Astrocyte (in vitro differentiated cells and primary cell): ENCODE measurements at regions not wholly inside any gene's neighbourhood (a gene's known extent, or its start where the extent isn't known, plus 50 kb on each side); places are given as distances from the start of the nearest gene placed in this dataset.

Experiments
- DNase-seq: peaks from one replicate; pipeline ENCODE4 v3.0.0-alpha.2; 2010; ENCODE audit warnings: low read depth
- FAIRE-seq: peaks from 2 replicates; lab custom pipeline; 2011; peaks lifted over from hg19 to GRCh38; lab: Jason Lieb, UNC
- H2AFZ ChIP-seq: 2 replicates; pipeline ENCODE4 v1.6.0; 2012; ENCODE audit warnings: low read depth, low read length, inconsistent platforms
- H3K27ac ChIP-seq: 2 replicates; pipeline ENCODE4 v1.5.1; 2011; ENCODE audit warnings: low read depth, low read length, inconsistent platforms
- H3K27me3 ChIP-seq: 2 replicates; pipeline ENCODE4 v1.6.0; 2011; ENCODE audit warnings: low read length, inconsistent platforms; ENCODE audit not compliant: insufficient read depth
- H3K36me3 ChIP-seq: 2 replicates; pipeline ENCODE4 v1.5.1; 2011; ENCODE audit warnings: low read length, inconsistent platforms; ENCODE audit not compliant: insufficient read depth
- H3K4me1 ChIP-seq: 2 replicates; pipeline ENCODE4 v1.5.1; 2011; ENCODE audit warnings: low read length, inconsistent platforms; ENCODE audit not compliant: insufficient read depth
- H3K4me2 ChIP-seq: 2 replicates; pipeline ENCODE4 v1.6.0; 2012; ENCODE audit warnings: low read length, inconsistent platforms
- H3K4me3 ChIP-seq: 2 replicates; pipeline ENCODE4 v1.5.1; 2011; ENCODE audit warnings: low read depth, mild to moderate bottlenecking, low read length, inconsistent platforms; ENCODE audit not compliant: insufficient read depth
- H3K79me2 ChIP-seq: 2 replicates; pipeline ENCODE4 v1.6.0; 2012; ENCODE audit warnings: mild to moderate bottlenecking, low read length, inconsistent platforms; ENCODE audit not compliant: insufficient read depth
- H3K9ac ChIP-seq: 2 replicates; pipeline ENCODE4 v1.6.0; 2012; ENCODE audit warnings: mild to moderate bottlenecking, low read length, inconsistent platforms
- H3K9me3 ChIP-seq: 2 replicates; pipeline ENCODE4 v1.5.1; 2012; ENCODE audit warnings: low read depth, mild to moderate bottlenecking, low read length, inconsistent platforms; ENCODE audit not compliant: insufficient read depth
- H4K20me1 ChIP-seq: 2 replicates; pipeline ENCODE4 v1.6.0; 2012; ENCODE audit warnings: low read length, inconsistent platforms; ENCODE audit not compliant: insufficient read depth
- H3K27ac Mint-ChIP-seq: one replicate; pipeline ENCODE4 v1.8.0; 2021; ENCODE audit warnings: mild to moderate bottlenecking, mixed read lengths; ENCODE audit not compliant: unreplicated experiment
- H3K27me3 Mint-ChIP-seq: one replicate; pipeline ENCODE4 v1.8.0; 2021; ENCODE audit warnings: low read depth, mixed read lengths; ENCODE audit not compliant: unreplicated experiment
- H3K36me3 Mint-ChIP-seq: one replicate; pipeline ENCODE4 v1.8.0; 2021; ENCODE audit warnings: low read depth, mixed read lengths; ENCODE audit not compliant: unreplicated experiment
- H3K4me1 Mint-ChIP-seq: one replicate; pipeline ENCODE4 v1.8.0; 2021; ENCODE audit warnings: low read depth, mixed read lengths; ENCODE audit not compliant: unreplicated experiment
- H3K4me3 Mint-ChIP-seq: one replicate; pipeline ENCODE4 v1.8.0; 2021; ENCODE audit warnings: mild to moderate bottlenecking, moderate library complexity, mixed read lengths; ENCODE audit not compliant: unreplicated experiment
- H3K9me3 Mint-ChIP-seq: one replicate; pipeline ENCODE4 v1.8.0; 2021; ENCODE audit warnings: mild to moderate bottlenecking, mixed read lengths; ENCODE audit not compliant: unreplicated experiment
- CTCF ChIP-seq: IDR thresholded peaks from 2 replicates; pipeline ENCODE4 v1.5.1; 2011; ENCODE audit warnings: low read depth, mild to moderate bottlenecking, inconsistent platforms, low read length, moderate library complexity; ENCODE audit not compliant: insufficient read depth
- EZH2 ChIP-seq: IDR thresholded peaks from 2 replicates; pipeline ENCODE4 v1.6.1; 2012; ENCODE audit warnings: mild to moderate bottlenecking, low read length, inconsistent platforms; ENCODE audit not compliant: insufficient read depth

DNA sequence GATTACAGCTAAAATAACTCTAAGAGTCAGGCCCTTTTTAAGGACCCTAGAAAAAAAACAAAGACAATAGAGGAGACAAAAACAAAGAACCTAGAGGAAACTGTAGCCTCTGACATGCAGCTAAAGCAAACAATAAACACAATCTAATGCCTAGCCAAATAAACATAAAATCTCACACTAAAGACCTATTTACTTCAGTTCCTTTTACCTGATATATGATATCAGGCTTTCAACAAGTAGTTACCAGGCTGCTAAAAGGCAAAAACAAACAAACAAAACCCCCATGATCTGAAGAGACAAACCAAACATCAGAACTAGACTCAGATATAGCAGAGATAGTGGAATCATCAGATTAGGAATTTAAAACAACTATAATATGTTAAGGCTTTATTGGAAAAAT lies 226.5 kb upstream of the POU5F2 start:
- Histone ChIP-seq H3K9ac (no peak overlapping the region), H3K27me3 (no peaks in the 10 kb centered on the region), H4K20me1 (no peaks in the 10 kb centered on the region), H3K79me2 (no peaks in the 10 kb centered on the region), H2AFZ (no peak overlapping the region), H3K4me3 (no peak overlapping the region), H3K36me3 (no peaks in the 10 kb centered on the region), H3K4me2 (no peak overlapping the region), H3K4me1 (no peaks in the 10 kb centered on the region), H3K27ac (no peak overlapping the region), H3K9me3 (no peaks in the 10 kb centered on the region)
- H3K36me3 Mint-ChIP-seq: peaks cover 1% of the 10 kb centered on the region
- no peaks in the 10 kb centered on the region for H3K27me3 Mint-ChIP-seq
- FAIRE-seq (no peak), DNase-seq (no peak)
- H3K4me3 Mint-ChIP-seq: no peak overlapping the region
- no peaks in the 10 kb centered on the region for H3K9me3 Mint-ChIP-seq
- TF ChIP-seq CTCF (no peak), EZH2 (no peak)
- peaks cover 4% of the 10 kb centered on the region for H3K4me1 Mint-ChIP-seq
- H3K27ac Mint-ChIP-seq: no peak overlapping the region

GRCh38 chr5:93964421-93964820 lies 223.0 kb upstream of the POU5F2 start:
- Histone ChIP-seq H3K4me3 (no peak overlapping the region), H3K4me2 (no peak overlapping the region), H3K9me3 (no peaks in the 10 kb centered on the region), H3K79me2 (no peaks in the 10 kb centered on the region), H3K27ac (no peak overlapping the region), H3K9ac (no peak overlapping the region), H3K4me1 (no peaks in the 10 kb centered on the region), H3K27me3 (no peaks in the 10 kb centered on the region), H4K20me1 (no peaks in the 10 kb centered on the region), H2AFZ (no peak overlapping the region), H3K36me3 (no peaks in the 10 kb centered on the region)
- Mint-ChIP-seq H3K36me3 (peaks cover under 1% of the 10 kb centered on the region), H3K4me1 (peaks cover 4% of the 10 kb centered on the region), H3K27ac (no peak overlapping the region), H3K9me3 (no peaks in the 10 kb centered on the region), H3K4me3 (no peak overlapping the region), H3K27me3 (no peaks in the 10 kb centered on the region)
- no peak for DNase-seq
- FAIRE-seq: no peak
- TF ChIP-seq EZH2 (no peak), CTCF (no peak)

- H3K27me3 ChIP-seq: no peaks in the 10 kb centered on the region
- no peak overlapping the region for H2AFZ ChIP-seq
- H3K9ac ChIP-seq: no peak overlapping the region
- FAIRE-seq (no peak), DNase-seq (no peak)
- no peak overlapping the region for H3K4me2 ChIP-seq
- H3K36me3 ChIP-seq: no peaks in the 10 kb centered on the region
- Mint-ChIP-seq H3K36me3 (no peaks in the 10 kb centered on the region), H3K4me1 (no peaks in the 10 kb centered on the region), H3K9me3 (no peaks in the 10 kb centered on the region), H3K27me3 (no peaks in the 10 kb centered on the region), H3K27ac (no peak overlapping the region), H3K4me3 (no peak overlapping the region)
- no peaks in the 10 kb centered on the region for H3K4me1 ChIP-seq
- no peak overlapping the region for H3K27ac ChIP-seq
- TF ChIP-seq EZH2: no peak
- no peak for TF ChIP-seq CTCF
- no peak overlapping the region for H3K4me3 ChIP-seq
- H4K20me1 ChIP-seq: no peaks in the 10 kb centered on the region
- no peaks in the 10 kb centered on the region for H3K79me2 ChIP-seq
- no peaks in the 10 kb centered on the region for H3K9me3 ChIP-seq
Observed at GRCh38 chr5:93960042-93960441, 218.6 kb upstream of the POU5F2 start.
